ENCODE measurements at regions not wholly inside any gene's neighbourhood (a gene's known extent, or its start where the extent isn't known, plus 50 kb on each side); places are given as distances from the start of the nearest gene placed in this dataset.

DNA sequence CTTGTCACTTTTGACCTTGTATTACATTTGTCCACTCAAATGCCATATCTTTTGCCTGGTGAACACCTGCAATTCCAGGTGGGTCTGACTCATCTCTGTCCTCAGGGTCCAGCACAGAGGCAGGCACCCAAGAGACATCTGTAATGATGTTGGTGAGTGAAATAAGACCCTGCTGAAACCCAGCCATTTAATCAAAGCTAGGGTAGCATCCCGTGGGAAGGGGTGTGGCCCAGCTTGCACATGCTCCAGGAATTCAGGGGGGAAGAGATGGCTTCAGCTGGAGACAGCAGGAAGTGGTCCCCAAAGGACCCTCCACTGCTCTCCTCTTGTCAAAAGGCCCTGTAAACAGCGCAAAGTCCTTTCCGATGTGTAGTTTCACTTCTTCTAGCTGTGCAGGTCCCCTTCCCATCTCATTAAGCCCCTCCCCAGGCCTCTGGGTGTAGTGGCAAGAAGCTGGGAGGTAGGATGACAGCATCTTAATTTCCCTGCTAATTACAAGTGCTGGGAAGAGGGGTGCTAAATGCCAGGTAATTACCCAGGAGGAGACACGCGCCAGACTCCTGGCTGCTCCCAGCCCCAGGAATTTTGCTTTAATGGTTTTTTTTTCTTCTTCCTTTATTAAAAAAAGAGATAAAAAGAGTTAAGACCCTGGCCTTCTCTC, 54.4 kb upstream of the TRABD2B start:
- no peak overlapping the region for H3K27ac ChIP-seq
- H3K4me1 ChIP-seq (ENCODE audit: low read depth, poor library complexity, severe bottlenecking) = no peaks in the 10 kb centered on the region
- no peak for TF ChIP-seq CTCF (conservative IDR thresholded peaks at IDR 0.05; ENCODE audit: low read depth, low read length)
- H3K4me3 ChIP-seq (IDR thresholded peaks at IDR 0.05; ENCODE audit: insufficient read depth, low read depth, low read length) = no peak overlapping the region
- H3K9ac ChIP-seq = no peak overlapping the region
- no peaks in the 10 kb centered on the region for H4K20me1 ChIP-seq (ENCODE audit: insufficient read depth)
- no peak overlapping the region for H3K4me2 ChIP-seq
- H3K79me2 ChIP-seq (ENCODE audit: insufficient read depth, low read depth) = no peaks in the 10 kb centered on the region
- H3K36me3 ChIP-seq (ENCODE audit: insufficient read depth) = no peaks in the 10 kb centered on the region
- H2AFZ ChIP-seq (ENCODE audit: low read depth) = no peak overlapping the region
- no peaks in the 10 kb centered on the region for H3K27me3 ChIP-seq (ENCODE audit: insufficient read depth, low read depth)

DNA sequence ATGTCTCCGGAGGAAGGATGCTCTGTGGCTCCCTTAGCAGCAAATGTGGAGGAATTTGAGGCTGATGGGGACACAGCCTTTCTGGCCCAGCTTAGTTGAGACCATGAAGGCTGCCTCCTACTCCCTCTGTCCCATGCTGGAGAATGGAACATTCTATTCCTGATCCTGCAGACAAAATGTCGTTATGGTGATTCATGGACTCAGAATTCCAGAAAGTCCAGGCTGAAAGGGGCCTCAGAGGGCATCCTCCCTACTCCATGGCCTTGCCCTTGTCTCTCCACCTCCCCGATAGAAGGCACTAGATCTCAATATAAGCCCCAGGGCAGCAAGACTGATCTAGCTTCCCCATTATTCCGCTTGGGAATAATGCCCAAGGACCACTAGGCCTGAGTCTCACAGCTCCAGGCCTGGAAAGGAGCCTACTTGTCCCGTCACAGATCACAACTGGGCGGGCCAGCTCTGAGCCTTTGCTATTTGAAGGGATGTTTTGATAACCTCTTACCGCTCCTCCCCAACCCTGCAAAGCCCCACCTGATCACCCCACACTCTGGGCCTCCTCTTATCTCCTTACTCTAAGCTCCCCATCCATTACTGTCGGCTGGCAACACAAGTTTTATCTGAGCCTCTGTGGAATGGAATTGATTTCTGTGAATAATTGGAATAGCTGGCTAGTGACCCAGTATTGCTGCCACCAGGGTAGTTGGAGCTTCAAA, 52.8 kb upstream of the TRABD2B start:
- no peak overlapping the region for H3K27ac ChIP-seq
- H4K20me1 ChIP-seq (ENCODE audit: insufficient read depth) = no peaks in the 10 kb centered on the region
- TF ChIP-seq CTCF (conservative IDR thresholded peaks at IDR 0.05; ENCODE audit: low read depth, low read length) = no peak
- H3K4me3 ChIP-seq (IDR thresholded peaks at IDR 0.05; ENCODE audit: insufficient read depth, low read depth, low read length) = no peak overlapping the region
- H3K4me2 ChIP-seq = no peak overlapping the region
- no peaks in the 10 kb centered on the region for H3K4me1 ChIP-seq (ENCODE audit: low read depth, poor library complexity, severe bottlenecking)
- H3K36me3 ChIP-seq (ENCODE audit: insufficient read depth) = no peaks in the 10 kb centered on the region
- H3K9ac ChIP-seq = no peak overlapping the region
- H3K79me2 ChIP-seq (ENCODE audit: insufficient read depth, low read depth) = no peaks in the 10 kb centered on the region
- no peak overlapping the region for H2AFZ ChIP-seq (ENCODE audit: low read depth)
- no peaks in the 10 kb centered on the region for H3K27me3 ChIP-seq (ENCODE audit: insufficient read depth, low read depth)

DNA sequence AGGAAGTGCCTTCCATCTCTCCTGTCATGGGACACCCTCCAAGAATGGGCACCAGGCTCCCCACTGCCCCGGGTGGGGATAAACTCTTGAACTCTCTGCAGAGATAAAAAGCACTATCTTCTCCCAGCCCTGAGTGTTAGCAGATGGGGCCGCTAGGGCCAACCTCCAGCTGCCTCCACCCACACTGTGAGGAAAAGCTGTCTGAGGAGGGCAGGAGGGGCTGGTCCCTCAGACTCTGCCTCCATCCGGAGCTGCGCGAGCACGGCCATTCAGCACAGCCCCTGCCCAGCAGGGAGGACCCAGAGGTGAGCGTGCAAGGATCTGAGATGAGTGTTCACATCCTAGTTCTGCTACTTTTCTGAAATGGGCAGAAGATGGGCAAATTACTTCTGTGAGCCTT, 51.8 kb upstream of the TRABD2B start:
- H4K20me1 ChIP-seq (ENCODE audit: insufficient read depth) = no peaks in the 10 kb centered on the region
- H3K4me2 ChIP-seq = no peak overlapping the region
- no peak for TF ChIP-seq CTCF (conservative IDR thresholded peaks at IDR 0.05; ENCODE audit: low read depth, low read length)
- H3K79me2 ChIP-seq (ENCODE audit: insufficient read depth, low read depth) = no peaks in the 10 kb centered on the region
- H3K4me1 ChIP-seq (ENCODE audit: low read depth, poor library complexity, severe bottlenecking) = no peaks in the 10 kb centered on the region
- H3K4me3 ChIP-seq (IDR thresholded peaks at IDR 0.05; ENCODE audit: insufficient read depth, low read depth, low read length) = no peak overlapping the region
- no peak overlapping the region for H3K9ac ChIP-seq
- H3K27me3 ChIP-seq (ENCODE audit: insufficient read depth, low read depth) = no peaks in the 10 kb centered on the region
- no peaks in the 10 kb centered on the region for H3K36me3 ChIP-seq (ENCODE audit: insufficient read depth)
- no peak overlapping the region for H2AFZ ChIP-seq (ENCODE audit: low read depth)
- H3K27ac ChIP-seq = no peak overlapping the region

DNA sequence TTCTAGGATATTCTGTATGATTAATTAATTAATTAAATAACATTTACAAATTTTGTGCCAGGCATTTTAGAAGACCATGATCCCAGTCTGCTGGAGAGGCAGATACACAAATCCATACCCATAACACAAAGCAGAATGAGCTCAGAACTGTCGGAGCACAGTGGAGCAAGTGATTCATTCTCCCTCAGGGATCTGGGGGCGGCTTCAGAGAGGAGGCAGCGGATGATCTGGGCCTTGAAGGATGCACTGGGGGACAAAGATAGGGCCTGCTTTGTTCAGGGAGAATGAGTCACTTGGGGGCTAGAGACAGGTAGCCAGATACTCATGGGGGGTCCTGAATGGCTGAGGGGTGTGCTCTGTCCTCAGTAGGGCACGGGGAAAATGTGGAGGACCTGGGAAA, 50.9 kb upstream of the TRABD2B start:
- Histone ChIP-seq H3K4me1 (ENCODE audit: low read depth, poor library complexity, severe bottlenecking) (no peaks in the 10 kb centered on the region), H3K9ac (no peak overlapping the region), H3K36me3 (ENCODE audit: insufficient read depth) (no peaks in the 10 kb centered on the region), H3K27me3 (ENCODE audit: insufficient read depth, low read depth) (no peaks in the 10 kb centered on the region), H3K4me2 (no peak overlapping the region), H3K4me3 (IDR thresholded peaks at IDR 0.05; ENCODE audit: insufficient read depth, low read depth, low read length) (no peak overlapping the region), H4K20me1 (ENCODE audit: insufficient read depth) (no peaks in the 10 kb centered on the region), H3K79me2 (ENCODE audit: insufficient read depth, low read depth) (no peaks in the 10 kb centered on the region), H3K27ac (no peak overlapping the region), H2AFZ (ENCODE audit: low read depth) (no peak overlapping the region)
- no peak for TF ChIP-seq CTCF (conservative IDR thresholded peaks at IDR 0.05; ENCODE audit: low read depth, low read length)

All from KMS-11 (cell line).